IMR-90 (cell line): ENCODE measurements at regions not wholly inside any gene's neighbourhood (a gene's known extent, or its start where the extent isn't known, plus 50 kb on each side); places are given as distances from the start of the nearest gene placed in this dataset.

Source experiments
- ATAC-seq: fragments of 200-7000 bp; cut with Tn5 transposase; 2 replicates; pipeline ENCODE4 v1.9.1; 2020; ENCODE audit warnings: low read depth, mild to moderate bottlenecking, moderate library complexity
- BruUV-seq: library from RNA; stranded (reverse); fragments of 400-500 nt; replicated peaks from 2 replicates; lab custom pipeline; 2021; lab: Mats Ljungman, UMichigan
- CTCF ChIA-PET: fragments of 300-600 bp; formaldehyde crosslinking; extraction: SDS; loops from one replicate; lab custom pipeline; 2021; ENCODE audit warnings: antibody characterized with exemption; lab: Yijun Ruan, JAX
- POLR2A ChIA-PET: fragments of 300-600 bp; sonication (Branson Sonifier 250); formaldehyde crosslinking; loops from one replicate; lab custom pipeline; 2022; ENCODE audit warnings: antibody characterized with exemption; ENCODE audit not compliant: unreplicated experiment; lab: Charles Lee
- DNase-seq: peaks from one replicate; pipeline ENCODE4 v3.0.0; 2013
- H2AFZ ChIP-seq: replicated peaks from 2 replicates; pipeline ENCODE3; 2013; ENCODE audit warnings: low read length, mild to moderate bottlenecking; ENCODE audit not compliant: poor library complexity
- H2AK5ac ChIP-seq: 2 replicates; pipeline ENCODE4 v1.6.1; 2013; ENCODE audit warnings: low read depth, low read length, inconsistent platforms
- H2AK9ac ChIP-seq: replicated peaks from 2 replicates; pipeline ENCODE3; 2013; ENCODE audit warnings: mild to moderate bottlenecking, low read depth, low read length, moderate library complexity; ENCODE audit not compliant: poor library complexity
- H2BK120ac ChIP-seq: 2 replicates; pipeline ENCODE4 v1.6.1; 2013; ENCODE audit warnings: low read depth, low read length, inconsistent platforms
- H2BK15ac ChIP-seq: 3 replicates; pipeline ENCODE4 v1.6.1; 2013; ENCODE audit warnings: low read depth, low read length, inconsistent platforms
- H2BK20ac ChIP-seq: 2 replicates; pipeline ENCODE4 v1.6.1; 2013; ENCODE audit warnings: low read depth, mild to moderate bottlenecking, inconsistent platforms, low read length, moderate library complexity
- H2BK5ac ChIP-seq: 2 replicates; pipeline ENCODE4 v1.6.1; 2013; ENCODE audit warnings: mild to moderate bottlenecking, low read depth, low read length, inconsistent platforms; ENCODE audit not compliant: poor library complexity, severe bottlenecking
- H3K14ac ChIP-seq: replicated peaks from 2 replicates; pipeline ENCODE4 v1.6.1; 2013; ENCODE audit warnings: low read depth, low read length, inconsistent platforms
- H3K18ac ChIP-seq: 2 replicates; pipeline ENCODE4 v1.6.1; 2013; ENCODE audit warnings: low read depth, low read length, control low read depth
- H3K23ac ChIP-seq: 2 replicates; pipeline ENCODE4 v1.6.1; 2013; ENCODE audit warnings: low read depth, low read length, inconsistent platforms
- H3K27ac ChIP-seq: 2 replicates; pipeline ENCODE4 v1.5.1; 2013; ENCODE audit warnings: mild to moderate bottlenecking, control low read depth, low read length; ENCODE audit not compliant: insufficient read depth
- H3K27me3 ChIP-seq: 2 replicates; pipeline ENCODE4 v1.6.1; 2013; ENCODE audit warnings: low read length; ENCODE audit not compliant: control insufficient read depth, insufficient read depth
- H3K36me3 ChIP-seq: 2 replicates; pipeline ENCODE4 v1.6.1; 2013; ENCODE audit warnings: low read length, mixed read lengths; ENCODE audit not compliant: control insufficient read depth, insufficient read depth
- H3K4ac ChIP-seq: 2 replicates; pipeline ENCODE4 v1.6.1; 2013; ENCODE audit warnings: low read depth, low read length, inconsistent platforms
- H3K4me1 ChIP-seq: 2 replicates; pipeline ENCODE4 v1.6.1; 2013; ENCODE audit warnings: low read length, mixed read lengths; ENCODE audit not compliant: control insufficient read depth, insufficient read depth
- H3K4me2 ChIP-seq: 2 replicates; pipeline ENCODE4 v1.6.1; 2013; ENCODE audit warnings: low read depth, mild to moderate bottlenecking, control low read depth, low read length, moderate library complexity
- H3K4me3 ChIP-seq: 2 replicates; pipeline ENCODE4 v1.5.1; 2013; ENCODE audit warnings: low read depth, mild to moderate bottlenecking, control low read depth, low read length, moderate library complexity; ENCODE audit not compliant: insufficient read depth
- H3K56ac ChIP-seq: 2 replicates; pipeline ENCODE4 v1.6.1; 2013; ENCODE audit warnings: low read length, inconsistent platforms; ENCODE audit not compliant: insufficient read depth; ENCODE audit errors: extremely low read depth
- H3K79me1 ChIP-seq, 2 experiments: 2 replicates each; pipeline ENCODE4 v1.6.1; 2013; ENCODE audit warnings: low read length in 2 of 2, inconsistent platforms in 1 of 2, low read depth in 1 of 2
- H3K9ac ChIP-seq: 2 replicates; pipeline ENCODE4 v1.6.1; 2013; ENCODE audit warnings: low read depth, low read length, control low read depth
- H3K9me1 ChIP-seq: 2 replicates; pipeline ENCODE4 v1.6.1; 2013; ENCODE audit warnings: low read length, inconsistent platforms; ENCODE audit not compliant: insufficient read depth
- H3K9me3 ChIP-seq: 2 replicates; pipeline ENCODE4 v1.6.1; 2013; ENCODE audit warnings: low read length; ENCODE audit not compliant: control insufficient read depth, insufficient read depth
- H4K20me1 ChIP-seq: 2 replicates; pipeline ENCODE4 v1.6.1; 2013; ENCODE audit warnings: low read length, inconsistent platforms; ENCODE audit not compliant: insufficient read depth
- H4K5ac ChIP-seq: 2 replicates; pipeline ENCODE4 v1.6.1; 2013; ENCODE audit warnings: mild to moderate bottlenecking, low read depth, low read length, control low read depth
- H4K8ac ChIP-seq, 2 experiments: 2 replicates each; pipeline ENCODE4 v1.6.1; 2013; ENCODE audit warnings: low read depth in 2 of 2, low read length in 2 of 2, control low read depth in 1 of 2, inconsistent platforms in 1 of 2
- H4K91ac ChIP-seq: 2 replicates; pipeline ENCODE4 v1.6.1; 2013; ENCODE audit warnings: low read depth, low read length, inconsistent platforms; ENCODE audit not compliant: insufficient read depth
- MXI1 ChIP-seq: IDR thresholded peaks from 2 replicates; pipeline ENCODE4 v1.6.1; 2012; ENCODE audit warnings: low read depth, mild to moderate bottlenecking, low read length, moderate library complexity, borderline replicate concordance
- WGBS, 2 experiments: methylation state at CpG; one replicate each; pipeline versions ENCODE4 v1.1.5 to v1.1.7; 2013; ENCODE audit warnings: missing lambda C conversion rate in 2 of 2; ENCODE audit not compliant: insufficient read length in 1 of 2; ENCODE audit errors: extremely low coverage in 2 of 2; 5-methylcytosine and 5-hydroxymethylcytosine counted together
- dilution Hi-C: fragments of 300-500 bp; cut with HindIII; formaldehyde crosslinking; loops from one replicate; pipeline ENCODE4 v1.14.3; 2018; ENCODE audit warnings: low sequenced_read_pairs; ENCODE audit not compliant: unreplicated experiment
- in situ Hi-C: fragments of 300-500 bp; cut with MboI; formaldehyde crosslinking; loops from 3 replicates; pipeline ENCODE4 v1.14.3; 2019; ENCODE audit warnings: low sequenced_read_pairs, inconsistent platforms, mixed read lengths
- intact Hi-C: fragments of 100-400 bp; cut with micrococcal nuclease; formaldehyde crosslinking; loops from 2 replicates; pipeline ENCODE4 v1.10.0; 2022

GRCh38 chr19:28726533-28727479, 486.1 kb downstream of the UQCRFS1 start:
- H3K18ac ChIP-seq = no peak overlapping the region
- in situ Hi-C loops (loop anchor here (25.0 kb wide), 2 partner anchors 260 to 535 kb away; no protein-coding TSS in a partner anchor), intact Hi-C loops (no loop called here), dilution Hi-C loops (no loop called here)
- H2BK20ac ChIP-seq = no peak overlapping the region
- peaks cover 2% of the 10 kb centered on the region; the same call in 1 of the 2 replicates for H3K9me3 ChIP-seq
- ATAC-seq = no peak
- no peak overlapping the region for H2AK9ac ChIP-seq
- ChIA-PET CTCF (no interaction called here), POLR2A (no interaction called here)
- 11% methylated on average over 21 of the region's 46 CpGs; no CpG with 5 or more reads in 1 of the 2 experiments for WGBS, 2 experiments
- H3K14ac ChIP-seq = no peak overlapping the region
- no peak overlapping the region for H3K56ac ChIP-seq
- H3K4ac ChIP-seq = no peak overlapping the region
- H3K4me3 ChIP-seq = no peak overlapping the region
- H3K36me3 ChIP-seq = no peaks in the 10 kb centered on the region
- H3K9ac ChIP-seq = no peak overlapping the region
- H3K27me3 ChIP-seq = peaks cover 3% of the 10 kb centered on the region; the same call in 1 of the 2 replicates
- no peak overlapping the region for H2BK15ac ChIP-seq
- no peaks in the 10 kb centered on the region for H3K79me1 ChIP-seq
- no peak overlapping the region for H2AK5ac ChIP-seq
- no peak overlapping the region for H4K5ac ChIP-seq
- BruUV-seq = no TSS peak
- H4K8ac ChIP-seq = no peak overlapping the region
- H2BK120ac ChIP-seq = no peak overlapping the region
- H4K20me1 ChIP-seq = no peaks in the 10 kb centered on the region
- DNase-seq = no peak
- no peak overlapping the region for H2BK5ac ChIP-seq
- H3K23ac ChIP-seq = no peak overlapping the region
- no peak overlapping the region for H4K91ac ChIP-seq
- no peaks in the 10 kb centered on the region for H3K4me1 ChIP-seq
- H2AFZ ChIP-seq = no peak overlapping the region
- H3K9me1 ChIP-seq = no peaks in the 10 kb centered on the region
- TF ChIP-seq MXI1 = no peak
- no peak overlapping the region for H3K27ac ChIP-seq
- no peak overlapping the region for H3K4me2 ChIP-seq
